SU-DHL-6 (cell line): ENCODE measurements at regions not wholly inside any gene's neighbourhood (a gene's known extent, or its start where the extent isn't known, plus 50 kb on each side); places are given as distances from the start of the nearest gene placed in this dataset.
"Not testable (repeated sequence)": the region's sequence is repeated elsewhere in the genome, so short reads cannot be mapped to it uniquely, and the experiment has no call there.

Experiments used
- H2AFZ ChIP-seq: fragments of 200-600 bp; sonication (generic); 2 replicates; pipeline ENCODE4 v1.6.1; 2014; ENCODE audit warnings: low read depth, mild to moderate bottlenecking, moderate library complexity, mixed read lengths, antibody characterized with exemption, low read length; ENCODE audit not compliant: severe bottlenecking
- H3F3A ChIP-seq: fragments of 200-600 bp; shearing (Covaris generic); 2 replicates; pipeline ENCODE4 v1.6.0; 2016; ENCODE audit warnings: antibody characterized with exemption, mild to moderate bottlenecking; ENCODE audit not compliant: insufficient read depth
- H3K27ac ChIP-seq: fragments of 200-600 bp; sonication (generic); 2 replicates; pipeline ENCODE4 v1.5.1; 2016; ENCODE audit warnings: low read depth, mild to moderate bottlenecking, low read length, moderate library complexity, mixed read lengths
- H3K27me3 ChIP-seq: fragments of 200-600 bp; sonication (generic), shearing (Covaris generic); 2 replicates; pipeline ENCODE4 v1.6.0; 2014; ENCODE audit warnings: mild to moderate bottlenecking, low read length
- H3K36me3 ChIP-seq: fragments of 200-600 bp; sonication (generic); 2 replicates; pipeline ENCODE4 v1.6.1; 2014; ENCODE audit warnings: mild to moderate bottlenecking, low read length, mixed read lengths
- H3K4me2 ChIP-seq: fragments of 300-600, 200-600 bp; shearing (Covaris generic), sonication (generic); 2 replicates; pipeline ENCODE4 v1.6.0; 2014; ENCODE audit warnings: low read length, low read depth, mild to moderate bottlenecking; ENCODE audit not compliant: poor library complexity, severe bottlenecking
- H3K4me3 ChIP-seq: fragments of 200-600 bp; sonication (generic); 2 replicates; pipeline ENCODE4 v1.5.1; 2014; ENCODE audit warnings: antibody characterized with exemption, low read length, mild to moderate bottlenecking, mixed read lengths; ENCODE audit not compliant: insufficient read depth, poor library complexity, severe bottlenecking
- H3K79me2 ChIP-seq: fragments of 200-600 bp; sonication (generic); 2 replicates; pipeline ENCODE4 v1.6.1; 2014; ENCODE audit warnings: mild to moderate bottlenecking, low read length, moderate library complexity; ENCODE audit not compliant: insufficient read depth
- H3K9ac ChIP-seq: fragments of 200-600 bp; sonication (generic); 2 replicates; pipeline ENCODE4 v1.7.0; 2014; ENCODE audit warnings: mild to moderate bottlenecking, low read length
- H3K9me2 ChIP-seq: fragments of 200-600 bp; sonication (generic); replicated peaks from 2 replicates; pipeline ENCODE4 v1.6.1; 2014; ENCODE audit warnings: low read length; ENCODE audit not compliant: insufficient read depth
- H3K9me3 ChIP-seq: fragments of 200-600 bp; sonication (generic); 2 replicates; pipeline ENCODE4 v1.6.1; 2014; ENCODE audit warnings: low read length, mixed read lengths; ENCODE audit not compliant: insufficient read depth
- H4K20me1 ChIP-seq: fragments of 200-600 bp; sonication (generic); 2 replicates; pipeline ENCODE4 v1.6.1; 2014; ENCODE audit warnings: low read depth, mild to moderate bottlenecking, antibody characterized with exemption, low read length, moderate library complexity, mixed read lengths
- CTCF ChIP-seq: fragments of 200-600 bp; sonication (generic); IDR thresholded peaks from one replicate; pipeline ENCODE4 v1.5.1; 2017; ENCODE audit warnings: antibody characterized with exemption, mild to moderate bottlenecking, low read length, moderate library complexity; ENCODE audit not compliant: insufficient read depth, poor library complexity, severe bottlenecking
- EZH2phosphoT487 ChIP-seq: fragments of 200-600 bp; sonication (generic), shearing (Covaris generic); conservative IDR thresholded peaks from 2 replicates; pipeline ENCODE4 v1.6.1; 2018; ENCODE audit warnings: mild to moderate bottlenecking, antibody characterized with exemption, low read length, moderate library complexity, mixed read lengths

- no peak overlapping the region for H2AFZ ChIP-seq
- TF ChIP-seq EZH2phosphoT487, result no peak
- no peak for TF ChIP-seq CTCF
These were observed 492.9 kb downstream of the CHSY3 start for GRCh38 chr5:130397132-130397531.

GRCh38 chr5:130391727-130392264 lies 487.5 kb downstream of the CHSY3 start:
- not testable (repeated sequence) for H4K20me1 ChIP-seq, H3K79me2 ChIP-seq, H3K4me3 ChIP-seq, H2AFZ ChIP-seq, H3K27me3 ChIP-seq, H3K36me3 ChIP-seq, H3K4me2 ChIP-seq, H3K27ac ChIP-seq, H3K9ac ChIP-seq, H3F3A ChIP-seq, H3K9me3 ChIP-seq, H3K9me2 ChIP-seq

More at GRCh38 chr5:130397132-130397531, 492.9 kb downstream of the CHSY3 start:
- Histone ChIP-seq H3K27me3 (no peaks in the 10 kb centered on the region; the same call in 1 of the 2 replicates), H4K20me1 (no peaks in the 10 kb centered on the region), H3K9me2 (no peaks in the 10 kb centered on the region), H3K9me3 (no peaks in the 10 kb centered on the region), H3K4me2 (no peak overlapping the region), H3K4me3 (no peak overlapping the region), H3K27ac (no peak overlapping the region), H3K9ac (no peak overlapping the region), H3K36me3 (no peaks in the 10 kb centered on the region), H3K79me2 (no peaks in the 10 kb centered on the region), H3F3A (no peaks in the 10 kb centered on the region)

GRCh38 chr5:130386155-130386554 lies 481.9 kb downstream of the CHSY3 start:
- no peaks in the 10 kb centered on the region for H3K9me3 ChIP-seq
- H3F3A ChIP-seq, result no peaks in the 10 kb centered on the region
- no peaks in the 10 kb centered on the region for H3K9me2 ChIP-seq
- no peaks in the 10 kb centered on the region for H3K36me3 ChIP-seq
- H2AFZ ChIP-seq, result no peak overlapping the region
- H3K27me3 ChIP-seq, result no peaks in the 10 kb centered on the region
- no peak for TF ChIP-seq CTCF
- no peak overlapping the region for H3K4me3 ChIP-seq
- H3K27ac ChIP-seq, result no peak overlapping the region
- no peak overlapping the region for H3K4me2 ChIP-seq
- H3K79me2 ChIP-seq, result no peaks in the 10 kb centered on the region
- no peak overlapping the region for H3K9ac ChIP-seq
- H4K20me1 ChIP-seq, result no peaks in the 10 kb centered on the region

- no peak overlapping the region for H3K4me2 ChIP-seq
- H3K4me3 ChIP-seq, result no peak overlapping the region
- TF ChIP-seq CTCF, result no peak
- no peak for TF ChIP-seq EZH2phosphoT487
- no peaks in the 10 kb centered on the region for H3K79me2 ChIP-seq
- no peaks in the 10 kb centered on the region for H3K27me3 ChIP-seq
- no peaks in the 10 kb centered on the region for H3K9me2 ChIP-seq
- H3F3A ChIP-seq, result no peaks in the 10 kb centered on the region
- no peaks in the 10 kb centered on the region for H3K9me3 ChIP-seq
- H4K20me1 ChIP-seq, result no peaks in the 10 kb centered on the region
- no peaks in the 10 kb centered on the region for H3K36me3 ChIP-seq
- no peak overlapping the region for H2AFZ ChIP-seq
- H3K9ac ChIP-seq, result no peak overlapping the region
- no peak overlapping the region for H3K27ac ChIP-seq
These were observed 481.4 kb downstream of the CHSY3 start for GRCh38 chr5:130385656-130386055.
